Gastrocnemius medialis (tissue), 4 donors: ENCODE measurements at regions not wholly inside any gene's neighbourhood (a gene's known extent, or its start where the extent isn't known, plus 50 kb on each side); places are given as distances from the start of the nearest gene placed in this dataset.

Experiments used
- CTCF ChIP-seq, 5 experiments: fragments of 450-650 bp in 3 of 5; fragments of 200-600 bp in 2 of 5; sonication (generic) in 2 of 5; IDR thresholded peaks in 4 of 5; conservative IDR thresholded peaks in 1 of 5; 1 replicate in 4 of 5; 2 replicates in 1 of 5; pipeline ENCODE4 v1.5.1; 2016 to 2019; ENCODE audit warnings: antibody characterized with exemption in 5 of 5, mild to moderate bottlenecking in 3 of 5, moderate library complexity in 3 of 5
- POLR2A ChIP-seq, 2 donors: fragments of 450-650 bp; IDR thresholded peaks; one replicate each; pipeline ENCODE4 v1.6.1; 2017; ENCODE audit warnings: antibody characterized with exemption in 2 of 2, mild to moderate bottlenecking in 2 of 2, moderate library complexity in 2 of 2

GRCh38 chr4:75110061-75110460 is 177.1 kb downstream of the PARM1 start:
- TF ChIP-seq CTCF (IDR thresholded peaks at IDR 0.05 in 4 of 5, conservative IDR thresholded peaks at IDR 0.05 in 1 of 5) (no peak), POLR2A (IDR thresholded peaks at IDR 0.05) (no peak)
